ENCODE measurements at regions not wholly inside any gene's neighbourhood (a gene's known extent, or its start where the extent isn't known, plus 50 kb on each side); places are given as distances from the start of the nearest gene placed in this dataset.

DNA sequence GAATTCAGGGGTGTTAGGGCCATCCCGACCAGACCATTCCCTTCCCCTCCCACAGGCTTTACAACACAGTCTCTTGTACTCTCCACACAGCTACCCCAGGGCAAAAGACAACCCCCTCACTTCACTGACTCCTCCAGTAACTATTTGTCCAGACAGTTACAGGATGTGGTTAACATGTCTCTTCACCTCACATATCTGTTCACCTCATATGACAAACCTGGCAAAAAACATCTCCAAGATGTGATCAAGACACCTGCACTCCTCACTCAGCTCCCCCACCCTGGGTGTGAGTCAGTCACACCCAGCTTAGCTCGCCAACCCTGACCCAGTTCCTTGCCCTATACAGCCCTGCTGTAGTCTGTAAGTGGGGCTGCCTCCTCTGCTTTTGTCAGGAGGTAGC, 490.5 kb upstream of the CHRM3 start:
- DNase-seq = no peak

DNA sequence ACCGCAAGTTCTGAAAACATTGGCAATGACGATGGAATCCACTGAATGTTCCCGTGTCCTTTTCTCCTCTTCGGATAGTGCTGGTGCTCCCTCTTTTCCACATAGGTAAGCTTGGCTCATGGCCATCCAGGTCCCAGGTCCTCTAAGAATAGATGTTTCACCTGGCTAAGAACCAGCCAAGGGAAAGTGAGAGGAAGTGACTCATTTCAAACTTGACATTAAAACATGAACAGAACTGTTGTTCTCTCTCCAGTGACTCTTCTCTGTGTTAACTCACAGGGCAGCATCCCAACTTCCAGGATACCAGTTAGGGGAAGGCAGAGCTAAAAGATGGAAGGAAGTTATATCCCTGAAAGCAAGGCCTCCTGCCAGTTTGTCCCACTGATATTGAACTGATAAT, 493.8 kb upstream of the CHRM3 start:
- no peak for DNase-seq

GRCh38 chr1:238861342-238862066, 524.9 kb upstream of the CHRM3 start:
- DNase-seq = no peak

DNA sequence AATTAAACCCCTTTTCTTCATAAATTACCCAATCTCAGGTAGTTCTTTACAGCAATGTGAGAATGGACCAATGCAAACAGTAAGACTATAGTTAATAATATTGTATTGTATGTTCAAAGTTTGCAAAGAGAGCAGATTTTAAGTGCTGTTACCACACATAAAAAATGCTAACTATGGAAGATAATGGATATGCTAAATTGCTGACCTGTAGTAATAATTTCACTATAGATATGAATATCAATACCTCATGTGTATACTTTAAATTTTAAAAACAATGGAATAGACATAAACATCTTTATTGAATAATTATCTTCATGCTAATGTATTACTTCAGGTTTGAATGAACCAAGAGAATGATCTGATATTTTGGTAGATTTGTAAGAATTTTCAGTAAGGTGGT, 552.4 kb upstream of the CHRM3 start:
- no peak for DNase-seq

- DNase-seq = no peak
Observed at GRCh38 chr1:238832106-238832505, 554.3 kb upstream of the CHRM3 start.

DNA sequence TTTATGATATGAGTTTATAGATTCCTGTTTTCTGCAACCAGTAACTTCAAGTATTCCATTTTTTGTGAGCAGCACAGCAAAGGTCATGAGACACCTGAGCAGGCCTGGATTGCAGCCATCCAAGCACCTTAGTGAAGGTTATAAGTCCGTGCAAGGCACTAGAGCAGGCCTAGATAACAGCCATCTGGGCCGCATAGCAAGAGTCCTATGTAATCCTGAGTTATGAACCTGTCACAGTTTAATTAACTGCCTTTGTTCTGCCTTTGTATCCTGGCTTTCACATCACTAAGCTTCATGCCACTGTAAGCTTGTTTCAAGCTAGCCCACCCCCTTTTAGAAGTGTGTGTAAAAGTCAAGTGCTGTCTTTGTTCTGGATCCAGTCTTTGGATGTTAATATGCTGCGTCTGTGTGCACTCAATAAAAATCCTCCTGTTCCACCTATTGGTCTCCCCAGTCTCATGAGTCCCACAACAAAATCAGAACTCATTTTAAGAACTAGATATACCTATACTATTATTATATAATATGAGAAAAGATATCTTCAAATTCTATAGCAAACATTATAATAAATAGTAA, 556.2 kb upstream of the CHRM3 start:
- no peak for DNase-seq

DNA sequence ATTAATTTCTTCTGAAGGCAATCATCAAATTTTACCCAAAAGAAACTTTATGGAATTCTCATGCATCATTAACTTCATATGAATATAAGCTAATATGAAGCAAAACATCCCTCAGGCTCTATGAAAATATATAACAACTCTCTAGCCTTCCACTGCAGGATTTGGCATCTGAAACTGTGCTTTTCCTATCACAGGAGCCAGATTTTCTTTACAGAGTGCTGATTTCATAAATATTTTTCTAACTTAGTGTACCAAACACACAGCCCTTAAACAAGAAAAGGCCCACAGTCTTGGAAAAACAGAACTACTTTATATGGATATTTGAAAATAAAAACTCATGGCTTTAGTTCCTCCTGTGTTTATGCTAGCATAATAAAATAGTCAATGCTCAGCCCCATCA, 559.5 kb upstream of the CHRM3 start:
- no peak for DNase-seq

DNA sequence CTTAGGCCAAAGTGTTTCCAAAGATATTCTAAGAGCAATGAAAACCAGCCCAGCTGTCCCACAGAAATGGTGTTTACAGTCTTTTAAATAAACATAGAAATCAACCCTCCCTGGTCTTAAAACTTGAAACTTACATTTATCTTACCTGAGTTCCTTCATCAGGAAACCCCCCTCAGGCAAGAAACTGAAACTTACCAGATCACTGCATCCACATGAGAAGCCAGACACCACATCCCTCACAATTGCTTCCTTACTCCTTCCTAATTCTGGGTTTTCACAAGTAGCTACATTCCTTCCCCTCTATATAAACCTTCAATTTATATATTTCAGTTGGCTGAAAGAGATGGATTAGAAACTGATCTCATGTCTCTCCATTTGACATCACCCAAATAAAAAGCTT, 563.0 kb upstream of the CHRM3 start:
- no peak for DNase-seq

GRCh38 chr1:238811211-238811879, 575.0 kb upstream of the CHRM3 start:
- DNase-seq = no peak

GRCh38 chr1:238790882-238791281, 595.5 kb upstream of the CHRM3 start:
- no peak for DNase-seq

- no peak for DNase-seq
Observed at GRCh38 chr1:238789916-238790667, 596.3 kb upstream of the CHRM3 start.

DNA sequence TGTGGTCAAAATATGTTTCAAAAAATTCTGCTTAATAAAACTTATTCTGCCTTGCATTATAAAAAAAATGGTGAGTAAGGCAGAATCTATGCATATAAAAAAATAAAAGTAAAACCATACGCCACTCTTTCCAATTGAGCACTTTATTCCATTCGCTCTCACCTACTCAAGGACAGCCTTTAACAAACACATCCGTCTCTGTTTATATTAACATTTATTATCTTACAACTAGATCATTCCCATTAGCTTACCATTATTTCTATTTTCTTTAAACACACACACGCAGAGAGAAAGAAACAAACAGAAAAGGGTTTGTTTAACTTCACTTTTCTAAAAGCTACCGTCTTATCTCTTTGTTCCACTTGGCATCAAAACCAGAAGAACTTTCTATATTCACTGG, 598.9 kb upstream of the CHRM3 start:
- no peak for DNase-seq

- no peak for DNase-seq
Observed at GRCh38 chr1:238783633-238784032, 602.7 kb upstream of the CHRM3 start.

- no peak for DNase-seq
Observed at GRCh38 chr1:238779716-238780115, 606.7 kb upstream of the CHRM3 start.

- no peak for DNase-seq
Observed at GRCh38 chr1:238778113-238778512, 608.3 kb upstream of the CHRM3 start.

- no peak for DNase-seq
Observed at GRCh38 chr1:238777551-238777950, 608.8 kb upstream of the CHRM3 start.

GRCh38 chr1:238776126-238776525, 610.2 kb upstream of the CHRM3 start:
- no peak for DNase-seq

GRCh38 chr1:238772322-238772721, 614.0 kb upstream of the CHRM3 start:
- DNase-seq = no peak

- no peak for DNase-seq
Observed at GRCh38 chr1:238767321-238767720, 619.0 kb upstream of the CHRM3 start.

GRCh38 chr1:238764779-238765178, 621.6 kb upstream of the CHRM3 start:
- DNase-seq = no peak

DNA sequence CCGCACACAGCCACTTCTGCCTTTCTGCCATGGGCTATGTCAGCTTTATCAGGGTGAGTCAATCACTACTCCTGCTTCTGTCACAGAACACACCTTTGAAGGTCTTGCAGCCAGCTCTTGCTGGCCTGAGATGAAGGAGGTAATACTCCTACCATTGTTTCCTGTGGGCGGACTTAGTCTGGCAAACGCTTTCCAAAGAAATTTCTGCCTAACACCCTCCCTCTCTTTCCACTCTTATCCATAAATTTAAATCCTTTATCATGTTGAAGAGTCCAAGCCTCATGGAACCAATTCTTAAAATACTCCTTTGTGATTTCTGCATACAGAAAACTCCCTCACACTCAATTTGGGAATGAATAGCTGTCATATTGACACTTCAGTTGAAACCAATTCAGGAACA, 633.1 kb upstream of the CHRM3 start:
- DNase-seq = no peak

GRCh38 chr1:238752327-238752726, 634.0 kb upstream of the CHRM3 start:
- DNase-seq = no peak

DNA sequence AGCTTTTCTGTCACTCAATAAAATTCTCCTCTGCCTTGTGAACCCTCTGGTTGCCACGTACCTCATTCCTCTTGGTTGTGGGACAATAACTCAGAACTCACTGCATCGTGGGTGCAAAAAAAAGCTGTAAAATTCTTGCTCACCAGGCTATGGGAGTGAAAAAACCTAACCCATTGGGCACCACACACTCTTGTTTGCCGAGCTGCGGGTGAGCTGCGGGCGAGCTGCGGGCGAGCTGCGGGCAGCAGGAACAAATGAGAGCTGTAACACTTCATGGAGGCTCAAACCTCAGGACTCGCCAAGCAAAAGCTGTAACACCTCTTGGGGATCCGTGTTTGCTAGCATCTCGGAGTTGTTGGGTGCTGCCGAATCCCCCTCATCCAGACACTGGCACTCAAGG, 641.3 kb upstream of the CHRM3 start:
- DNase-seq = no peak

- DNase-seq = no peak
Observed at GRCh38 chr1:238738892-238739291, 647.5 kb upstream of the CHRM3 start.

Data from NCI-H2171 (cell line).